ENCODE measurements at regions not wholly inside any gene's neighbourhood (a gene's known extent, or its start where the extent isn't known, plus 50 kb on each side); places are given as distances from the start of the nearest gene placed in this dataset.
"Not testable (repeated sequence)": the region's sequence is repeated elsewhere in the genome, so short reads cannot be mapped to it uniquely, and the experiment has no call there.

GRCh38 chr9:118670011-118670953 lies 699.0 kb downstream of the BRINP1 start:
- TF ChIP-seq CTCF (IDR thresholded peaks at IDR 0.05; ENCODE audit: unreplicated experiment): no peak
- DNase-seq (ENCODE audit: low spot score, unreplicated experiment): no peak
- Mint-ChIP-seq H3K9me3 (ENCODE audit: low read depth) (no peaks in the 10 kb centered on the region), H3K4me1 (ENCODE audit: low read depth) (peaks cover 15% of the 10 kb centered on the region), H3K27ac (no peak overlapping the region), H3K4me3 (ENCODE audit: low read depth) (no peak overlapping the region), H3K36me3 (ENCODE audit: insufficient read depth) (no peaks in the 10 kb centered on the region), H3K27me3 (no peaks in the 10 kb centered on the region)

- Mint-ChIP-seq H3K27ac (no peak overlapping the region), H3K36me3 (ENCODE audit: insufficient read depth) (no peaks in the 10 kb centered on the region), H3K27me3 (no peaks in the 10 kb centered on the region), H3K4me1 (ENCODE audit: low read depth) (peaks cover 13% of the 10 kb centered on the region), H3K4me3 (ENCODE audit: low read depth) (no peak overlapping the region), H3K9me3 (ENCODE audit: low read depth) (peaks cover 6% of the 10 kb centered on the region)
- no peak for TF ChIP-seq CTCF (IDR thresholded peaks at IDR 0.05; ENCODE audit: unreplicated experiment)
- no peak for DNase-seq (ENCODE audit: low spot score, unreplicated experiment)
These were observed 694.3 kb downstream of the BRINP1 start for GRCh38 chr9:118674942-118675341.

- not testable (repeated sequence) for H3K9me3 Mint-ChIP-seq (ENCODE audit: low read depth); DNase-seq (ENCODE audit: low spot score, unreplicated experiment); H3K4me1 Mint-ChIP-seq (ENCODE audit: low read depth); H3K27me3 Mint-ChIP-seq; H3K4me3 Mint-ChIP-seq (ENCODE audit: low read depth); H3K36me3 Mint-ChIP-seq (ENCODE audit: insufficient read depth); H3K27ac Mint-ChIP-seq
These were observed 691.1 kb downstream of the BRINP1 start for GRCh38 chr9:118677936-118678653.

GRCh38 chr9:118686959-118687358 lies 682.3 kb downstream of the BRINP1 start:
- Mint-ChIP-seq H3K4me1 (ENCODE audit: low read depth) (peaks cover 10% of the 10 kb centered on the region), H3K27ac (no peak overlapping the region), H3K4me3 (ENCODE audit: low read depth) (no peak overlapping the region), H3K27me3 (no peaks in the 10 kb centered on the region), H3K9me3 (ENCODE audit: low read depth) (no peaks in the 10 kb centered on the region), H3K36me3 (ENCODE audit: insufficient read depth) (no peaks in the 10 kb centered on the region)
- DNase-seq (ENCODE audit: low spot score, unreplicated experiment): no peak
- no peak for TF ChIP-seq CTCF (IDR thresholded peaks at IDR 0.05; ENCODE audit: unreplicated experiment)

GRCh38 chr9:118689280-118689679 lies 680.0 kb downstream of the BRINP1 start:
- H3K9me3 Mint-ChIP-seq (ENCODE audit: low read depth): no peaks in the 10 kb centered on the region
- no peak for TF ChIP-seq CTCF (IDR thresholded peaks at IDR 0.05; ENCODE audit: unreplicated experiment)
- peaks cover 10% of the 10 kb centered on the region for H3K4me1 Mint-ChIP-seq (ENCODE audit: low read depth)
- H3K36me3 Mint-ChIP-seq (ENCODE audit: insufficient read depth): no peaks in the 10 kb centered on the region
- H3K27me3 Mint-ChIP-seq: no peaks in the 10 kb centered on the region
- no peak overlapping the region for H3K27ac Mint-ChIP-seq
- DNase-seq (ENCODE audit: low spot score, unreplicated experiment): no peak
- no peak overlapping the region for H3K4me3 Mint-ChIP-seq (ENCODE audit: low read depth)

All from progenitor cell of endocrine pancreas (in vitro differentiated cells).